NCI-H146 treated with DMSO at 0.1 percent for 48 hours (cell line): ENCODE measurements at regions not wholly inside any gene's neighbourhood (a gene's known extent, or its start where the extent isn't known, plus 50 kb on each side); places are given as distances from the start of the nearest gene placed in this dataset.

Experiments
- DNase-seq: peaks from one replicate; lab custom pipeline; 2025; ENCODE audit not compliant: unreplicated experiment; lab: John Stamatoyannopoulos, UW

GRCh38 chr3:152710549-152710948 is 124.4 kb upstream of the P2RY1 start:
- no peak for DNase-seq

GRCh38 chr3:152713989-152714388 is 120.9 kb upstream of the P2RY1 start:
- no peak for DNase-seq

GRCh38 chr3:152714507-152714906 is 120.4 kb upstream of the P2RY1 start:
- DNase-seq: no peak

GRCh38 chr3:152717252-152717651 is 117.7 kb upstream of the P2RY1 start:
- DNase-seq: no peak

- DNase-seq: no peak
Observed at GRCh38 chr3:152718810-152719209, 116.1 kb upstream of the P2RY1 start.

DNA sequence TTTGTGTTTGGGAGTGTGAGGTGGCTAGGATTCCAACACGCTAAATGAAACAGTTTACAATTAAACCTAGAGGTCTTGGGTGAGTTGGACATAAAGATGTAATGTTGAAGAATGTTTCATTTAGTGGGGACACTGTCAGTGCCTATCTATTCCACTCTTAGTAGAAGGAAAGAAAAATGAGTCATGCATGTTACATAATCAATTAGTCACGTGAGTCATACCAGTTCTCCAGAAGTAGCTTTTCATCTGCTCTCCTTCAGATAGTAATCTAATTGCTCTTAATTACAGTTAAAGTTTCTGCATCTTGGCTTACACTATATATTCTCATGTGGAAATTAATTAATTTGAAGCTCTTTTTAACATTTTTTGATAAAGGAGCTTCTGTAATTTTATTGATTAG is 115.7 kb upstream of the P2RY1 start:
- no peak for DNase-seq

DNA sequence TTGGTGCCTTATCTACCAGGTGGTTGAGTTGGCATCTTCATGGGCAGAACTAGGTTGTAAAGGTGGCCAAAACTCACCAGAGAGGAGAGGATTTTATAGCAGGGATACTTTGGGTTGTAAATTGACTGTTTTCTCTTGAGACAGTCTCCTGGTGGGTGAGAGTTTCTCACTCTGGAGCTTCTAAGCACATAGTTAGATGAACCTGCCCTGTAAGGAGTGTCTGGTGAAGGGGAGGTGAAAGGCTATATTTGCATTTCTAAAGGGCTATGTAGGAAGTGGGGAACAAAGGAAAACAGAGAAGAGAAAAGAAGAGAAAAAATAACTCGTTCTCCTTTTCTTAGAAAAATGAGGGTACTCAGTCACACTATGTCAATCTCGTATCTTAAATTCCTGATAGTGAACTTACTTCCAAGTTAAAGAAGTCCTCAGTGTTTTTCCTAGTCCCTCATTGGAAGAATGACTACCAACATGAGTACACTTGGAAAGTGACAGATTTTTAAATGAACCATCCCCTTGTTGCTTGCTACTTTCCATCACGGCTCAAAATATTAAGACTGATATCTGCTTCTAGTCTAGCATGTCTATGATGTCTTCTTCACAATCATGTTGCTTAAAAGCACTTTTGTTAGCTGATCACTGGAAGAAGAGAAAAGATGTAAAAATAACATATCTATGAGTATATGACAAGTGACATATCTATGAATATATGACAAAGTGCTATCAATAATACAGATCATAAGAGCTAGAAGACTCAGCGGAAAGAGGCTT is 113.8 kb upstream of the P2RY1 start:
- no peak for DNase-seq

GRCh38 chr3:152724270-152724669 is 110.7 kb upstream of the P2RY1 start:
- DNase-seq: no peak

GRCh38 chr3:152728231-152728980 is 106.5 kb upstream of the P2RY1 start:
- no peak for DNase-seq

GRCh38 chr3:152729906-152730305 is 105.0 kb upstream of the P2RY1 start:
- no peak for DNase-seq

- no peak for DNase-seq
Observed at GRCh38 chr3:152731511-152731910, 103.4 kb upstream of the P2RY1 start.

- DNase-seq: no peak
Observed at GRCh38 chr3:152733584-152734119, 101.3 kb upstream of the P2RY1 start.

GRCh38 chr3:152737021-152737908 is 97.7 kb upstream of the P2RY1 start:
- DNase-seq: no peak

- DNase-seq: no peak
Observed at GRCh38 chr3:152738656-152739055, 96.3 kb upstream of the P2RY1 start.

DNA sequence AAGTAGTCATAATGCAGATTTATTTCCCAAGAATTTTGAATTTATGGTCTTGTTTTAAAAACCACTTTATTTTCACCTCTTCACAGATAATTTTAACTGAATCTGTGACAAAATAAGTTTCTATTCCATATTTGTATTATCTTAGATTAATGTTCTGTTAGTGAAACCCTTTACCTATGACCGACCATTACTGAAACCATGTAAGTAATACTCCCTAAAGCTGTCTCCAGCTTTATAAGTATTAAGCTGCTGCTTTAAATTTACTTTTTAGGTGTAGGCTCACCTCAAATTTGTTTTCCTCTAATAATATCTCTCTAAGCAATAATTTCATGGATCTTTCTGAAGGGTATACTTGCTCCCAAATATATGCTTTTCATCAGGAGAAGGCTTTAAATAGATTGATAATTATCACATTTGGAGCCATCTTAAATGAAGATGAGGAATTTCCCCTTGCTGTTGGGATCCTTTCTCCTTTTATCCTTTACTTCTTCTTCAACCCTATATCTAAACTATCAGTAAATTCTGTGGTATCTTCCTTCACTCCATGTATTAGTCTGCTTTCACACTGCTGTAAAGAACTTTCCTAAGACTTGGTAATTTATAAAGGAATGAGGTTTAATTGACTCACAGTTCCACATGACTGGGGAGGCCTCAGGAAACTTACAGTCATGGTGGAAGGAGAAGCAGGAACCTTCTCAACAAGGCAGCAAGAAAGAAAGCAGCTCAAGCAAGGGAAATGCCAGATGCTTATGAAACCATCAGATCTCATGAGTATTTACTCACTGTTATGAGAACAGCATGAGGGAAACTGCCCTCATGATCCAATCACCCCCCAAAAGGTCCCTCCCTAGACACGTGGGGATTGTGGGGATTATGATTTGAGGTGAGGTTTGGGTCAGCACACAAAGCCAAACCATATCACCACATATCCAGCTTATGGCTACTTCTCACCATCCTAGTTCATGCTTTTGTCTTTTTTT is 92.3 kb upstream of the P2RY1 start:
- DNase-seq: no peak

GRCh38 chr3:152745646-152746045 is 89.3 kb upstream of the P2RY1 start:
- no peak for DNase-seq

DNA sequence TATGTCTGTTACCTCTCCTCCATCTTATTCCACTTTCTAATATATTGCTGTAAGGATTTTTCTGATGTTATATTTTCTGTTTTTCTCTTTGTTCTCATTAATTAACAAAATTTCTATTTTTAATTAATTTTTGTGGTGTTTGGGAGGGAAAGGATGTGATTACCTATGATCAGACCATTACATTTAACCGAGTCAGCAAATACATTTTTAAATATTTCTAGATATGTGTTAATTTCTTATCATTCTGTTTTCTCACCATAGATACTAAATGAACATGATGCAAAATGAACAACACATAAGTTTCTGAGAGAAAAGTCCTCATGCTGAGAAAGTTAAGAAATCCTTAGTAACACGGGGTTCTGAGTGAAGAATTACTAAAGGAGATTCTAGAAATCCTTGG is 80.6 kb upstream of the P2RY1 start:
- DNase-seq: no peak

- DNase-seq: no peak
Observed at GRCh38 chr3:152756807-152757206, 78.1 kb upstream of the P2RY1 start.

- DNase-seq: no peak
Observed at GRCh38 chr3:152760024-152760563, 74.8 kb upstream of the P2RY1 start.

- no peak for DNase-seq
Observed at GRCh38 chr3:152760591-152760990, 74.3 kb upstream of the P2RY1 start.
